NCI-H128 (cell line): ENCODE measurements at regions not wholly inside any gene's neighbourhood (a gene's known extent, or its start where the extent isn't known, plus 50 kb on each side); places are given as distances from the start of the nearest gene placed in this dataset.

ENCODE experiments used
- DNase-seq: peaks from one replicate; lab custom pipeline; 2025; ENCODE audit not compliant: unreplicated experiment; lab: John Stamatoyannopoulos, UW

DNA sequence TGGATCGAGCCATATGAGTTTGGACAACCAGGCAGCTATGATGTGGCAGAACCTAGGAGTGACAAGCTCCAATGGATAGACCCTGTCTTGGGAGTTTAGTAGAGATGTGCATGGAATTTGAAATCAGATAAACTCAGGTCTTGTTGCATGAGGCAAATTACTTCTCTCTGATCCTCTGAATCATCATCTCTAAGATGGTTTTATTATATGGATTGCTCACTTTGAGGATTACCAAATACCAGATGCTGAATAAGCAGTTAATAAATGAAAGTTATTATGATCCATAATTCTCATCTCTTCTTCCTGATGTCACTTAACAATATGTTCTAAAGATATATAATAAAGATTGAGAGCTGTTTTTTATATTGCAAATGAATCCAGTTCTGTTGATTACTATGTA lies 622.2 kb downstream of the NTRK3 start:
- no peak for DNase-seq

DNA sequence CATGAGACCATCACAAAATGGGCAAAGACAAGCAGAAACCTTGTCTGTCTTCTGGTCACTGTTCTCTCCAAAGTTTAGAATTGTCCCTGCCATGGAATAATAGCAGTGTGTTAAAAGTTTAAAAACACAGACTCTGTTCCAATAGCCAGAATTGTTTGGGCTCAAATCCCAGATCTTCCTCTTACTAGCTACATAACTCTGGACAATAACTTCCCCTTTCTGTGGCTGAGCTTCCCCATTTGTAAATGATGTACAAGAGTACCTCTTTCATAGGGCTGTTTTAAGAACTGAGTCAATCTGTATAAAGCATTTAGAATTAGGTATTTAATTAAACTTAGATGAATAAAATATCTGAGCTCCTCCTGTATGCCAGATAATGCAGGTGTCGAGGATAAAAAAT lies 623.0 kb downstream of the NTRK3 start:
- no peak for DNase-seq

DNA sequence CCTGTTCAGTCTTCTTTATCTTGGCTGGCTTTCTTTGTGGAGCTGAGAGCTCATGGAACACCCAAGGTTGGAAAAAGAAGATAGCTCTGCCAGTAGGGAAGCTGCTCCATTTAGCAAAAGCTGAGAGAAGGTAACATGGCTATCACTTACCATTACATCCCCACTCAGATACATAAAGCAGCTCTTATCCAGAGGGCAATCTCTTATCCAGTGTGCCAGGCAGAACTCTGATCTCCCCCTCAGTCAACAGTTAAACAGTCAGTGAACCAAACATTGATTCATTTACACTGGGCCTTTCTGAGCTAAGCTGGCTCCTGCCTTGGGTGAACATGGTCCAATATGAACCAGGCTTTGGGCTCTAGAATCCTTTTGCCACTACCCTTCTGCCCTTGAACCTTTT lies 624.2 kb downstream of the NTRK3 start:
- DNase-seq, result no peak

DNA sequence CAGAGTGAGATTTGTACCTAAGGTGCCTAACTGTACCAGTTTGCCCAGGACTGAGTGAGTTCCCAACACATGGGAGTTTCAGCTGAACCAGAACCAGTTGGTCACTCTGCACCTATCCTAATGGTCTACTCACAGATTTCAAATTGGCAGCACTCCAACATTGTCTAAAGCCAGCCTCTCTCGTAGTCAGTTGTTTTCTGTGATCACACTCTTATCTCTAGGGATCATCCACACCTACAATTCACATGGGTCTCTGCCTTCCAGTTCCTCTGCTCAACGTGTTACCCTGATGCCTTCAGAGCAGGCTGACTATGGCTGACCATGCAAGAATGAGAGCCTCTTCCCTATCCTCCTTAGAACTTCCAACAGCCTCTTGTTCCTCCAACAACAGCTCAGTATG lies 624.8 kb downstream of the NTRK3 start:
- no peak for DNase-seq

DNA sequence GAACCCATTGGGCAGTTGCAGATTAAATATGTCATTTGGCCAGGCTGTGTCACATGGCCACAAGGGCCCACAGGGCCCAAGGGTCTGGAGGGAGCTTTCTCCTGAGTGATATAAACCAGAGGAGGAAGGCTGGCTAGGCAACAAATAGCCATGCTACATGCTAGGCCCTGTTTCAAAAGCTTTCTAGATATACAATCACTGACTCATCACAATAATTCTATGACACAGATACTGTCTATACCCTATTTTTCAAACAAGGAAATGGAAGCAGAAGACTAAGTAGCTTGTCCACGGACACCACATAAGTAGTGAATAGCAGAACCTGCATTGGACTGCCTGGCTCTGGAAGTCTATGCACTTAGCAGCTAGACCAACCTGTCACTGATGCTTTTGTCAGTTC lies 625.4 kb downstream of the NTRK3 start:
- no peak for DNase-seq

DNA sequence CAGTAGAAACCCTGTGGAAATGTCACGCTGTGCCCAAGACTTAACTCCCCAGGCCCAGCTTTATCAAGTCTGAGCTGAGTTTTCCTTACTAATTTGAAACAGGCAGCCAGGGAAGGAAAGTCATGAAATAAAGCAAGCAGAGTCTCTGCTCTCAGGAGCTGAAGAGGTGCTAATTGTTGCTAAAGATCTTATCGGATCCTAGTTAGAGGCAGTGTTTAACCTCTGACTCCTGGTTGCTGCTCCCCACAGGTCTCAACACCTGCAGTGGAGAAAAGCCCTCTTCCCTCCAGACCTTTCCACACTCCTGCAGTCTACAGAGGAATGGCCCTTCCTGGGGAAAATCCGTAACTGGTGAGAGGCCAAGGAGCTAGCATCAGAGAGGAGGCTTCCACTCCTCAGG lies 628.2 kb downstream of the NTRK3 start:
- no peak for DNase-seq

DNA sequence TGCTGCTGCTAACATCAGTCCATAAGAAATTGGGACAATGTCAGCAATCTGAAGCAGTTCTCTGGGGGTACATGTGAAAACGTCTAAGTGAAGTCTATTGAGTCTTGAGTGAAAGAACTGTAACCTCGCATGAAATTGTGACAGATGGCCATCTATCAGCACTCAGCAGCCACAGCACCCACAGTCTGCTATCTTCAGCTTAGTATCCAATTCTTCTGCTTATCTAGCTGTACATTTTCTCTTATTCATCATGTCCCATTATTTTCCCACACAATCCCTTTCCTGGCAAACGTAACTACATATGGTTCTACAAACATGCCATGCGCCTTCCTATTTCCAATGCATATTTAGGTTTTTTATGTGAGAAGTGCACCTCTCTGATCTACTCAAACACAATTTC lies 629.7 kb downstream of the NTRK3 start:
- DNase-seq, result no peak

DNA sequence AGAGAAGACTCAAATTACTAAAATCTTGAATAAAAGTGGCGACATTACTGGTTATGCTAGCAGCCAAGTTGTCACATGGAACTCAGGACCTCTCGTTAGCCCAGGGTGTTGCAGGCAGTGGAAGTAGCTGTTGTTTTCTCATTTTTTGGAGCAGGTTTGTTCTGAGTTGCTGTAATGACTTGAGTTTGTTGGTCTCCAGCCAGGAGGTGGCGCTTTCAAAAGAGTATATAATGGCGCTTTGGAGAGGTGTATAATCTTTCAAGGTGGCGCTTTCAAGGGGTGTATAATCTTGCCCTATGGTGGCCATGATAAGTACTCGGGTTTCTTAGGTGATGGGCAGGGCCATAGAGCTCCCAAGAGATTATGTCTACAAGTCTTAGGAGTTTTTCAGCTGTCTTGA lies 632.7 kb downstream of the NTRK3 start:
- DNase-seq, result no peak

DNA sequence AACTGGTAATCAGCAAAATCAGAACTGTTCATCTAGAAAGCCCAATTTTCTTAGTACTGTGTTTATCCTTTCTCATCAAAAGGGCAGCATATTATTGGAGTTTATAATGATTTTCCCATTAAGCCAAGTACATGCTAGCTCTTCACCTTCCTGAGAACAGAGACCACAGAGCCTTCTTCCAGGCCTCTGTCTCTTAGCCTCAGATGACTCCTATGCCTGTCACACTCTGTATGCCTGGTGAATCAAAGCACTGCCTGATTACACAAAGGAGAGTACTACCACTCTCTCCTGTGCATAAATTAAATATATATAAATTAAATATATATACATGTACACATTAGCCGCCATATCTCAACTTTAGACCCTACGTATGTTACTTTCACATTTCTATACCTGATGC lies 636.1 kb downstream of the NTRK3 start:
- no peak for DNase-seq

DNA sequence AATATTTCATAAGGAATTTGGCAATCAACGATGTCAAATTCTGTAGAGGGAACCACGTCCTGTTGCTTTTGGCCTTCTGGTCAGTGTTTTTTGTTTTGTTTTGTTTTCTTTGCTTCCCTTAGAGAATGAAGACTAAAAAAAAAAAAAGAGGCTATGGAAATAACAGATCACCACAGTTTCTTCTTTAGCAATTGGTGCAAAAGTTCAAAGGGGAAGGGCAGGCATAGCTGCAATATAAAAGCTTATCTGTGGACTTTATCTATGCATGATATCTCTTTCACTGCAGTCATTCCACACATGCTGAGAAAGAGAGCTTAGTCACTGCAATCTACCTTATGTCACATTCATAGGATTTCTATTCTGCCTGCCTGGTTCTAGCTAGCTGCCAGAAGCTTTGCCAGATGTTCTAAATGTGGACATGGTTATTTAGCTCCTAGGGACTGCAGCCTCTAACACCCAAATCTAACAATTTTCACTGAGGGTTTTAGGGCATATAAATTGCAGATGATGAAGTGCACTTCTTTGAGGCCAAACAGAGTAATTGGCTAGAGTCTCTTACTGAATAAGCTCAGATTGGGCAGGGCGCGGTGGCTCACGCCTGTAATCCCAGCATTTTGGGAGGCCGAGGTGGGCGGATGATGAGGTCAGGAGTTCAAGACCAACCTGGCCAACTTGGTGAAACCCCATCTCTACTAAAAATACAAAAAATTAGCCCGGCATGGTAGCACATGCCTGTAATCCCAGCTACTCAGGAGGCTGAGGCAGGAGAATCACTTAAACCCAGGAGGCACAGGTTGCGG lies 637.2 kb downstream of the NTRK3 start:
- no peak for DNase-seq

DNA sequence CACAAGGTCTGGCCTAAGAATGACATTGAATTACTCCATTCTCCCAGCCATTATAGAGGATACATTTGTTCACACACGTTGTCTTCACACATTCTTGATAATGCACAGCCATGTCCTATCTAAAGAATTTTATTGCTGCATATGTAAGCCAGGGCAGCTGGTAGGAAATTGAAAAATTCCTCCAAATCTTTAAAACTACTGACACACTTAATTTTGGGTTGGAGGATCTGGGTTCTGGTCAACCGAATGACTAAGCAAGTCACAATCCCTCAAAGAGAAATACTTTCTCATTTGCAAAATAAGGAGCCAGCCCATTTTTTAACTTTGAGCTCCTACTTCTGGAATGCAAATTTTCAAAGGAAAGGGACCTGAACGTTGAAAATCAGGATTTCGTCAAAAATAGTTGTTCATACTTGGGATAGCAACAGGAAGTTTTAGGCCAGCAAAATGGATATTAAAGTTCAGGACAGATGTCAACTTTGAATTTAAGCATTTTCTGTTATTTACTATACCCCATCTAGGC lies 638.3 kb downstream of the NTRK3 start:
- no peak for DNase-seq

DNA sequence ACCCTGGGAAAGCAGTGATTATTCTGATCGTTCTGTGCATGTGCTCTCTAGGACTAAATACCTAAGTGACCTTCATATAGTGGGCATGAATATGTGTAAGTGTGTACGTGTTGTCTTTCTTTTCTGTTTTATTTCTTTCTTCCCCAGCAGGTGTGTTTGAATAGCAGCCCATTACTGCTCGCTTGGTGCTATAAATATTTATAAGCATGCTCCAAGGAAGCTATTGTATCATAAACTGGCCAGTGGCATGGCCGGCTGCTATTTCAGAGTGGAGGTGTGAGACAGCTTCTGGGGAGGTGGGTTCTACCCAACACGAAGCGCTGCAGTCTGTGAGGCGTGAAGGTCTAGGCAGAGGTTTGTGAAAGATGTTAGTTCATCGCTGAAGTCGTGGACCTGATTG lies 641.8 kb downstream of the NTRK3 start:
- DNase-seq, result no peak

DNA sequence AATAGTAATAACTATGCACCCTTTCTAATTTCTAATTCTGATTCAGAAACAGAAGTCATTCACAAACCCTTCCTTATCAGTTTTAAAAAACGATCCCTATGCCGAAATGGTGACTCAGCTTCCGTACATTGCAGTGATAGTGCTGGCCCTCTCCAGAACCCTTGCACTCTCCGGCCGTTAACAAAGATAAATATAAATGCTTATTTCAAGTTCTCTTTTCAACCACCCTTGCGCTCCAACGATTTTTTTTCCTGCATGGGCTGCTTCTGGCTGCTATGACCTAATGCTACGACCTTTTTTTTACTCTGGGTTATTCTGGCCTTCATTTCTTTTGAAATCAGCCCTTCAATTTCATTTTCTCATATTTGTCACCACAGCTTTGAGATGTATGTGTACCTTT lies 646.2 kb downstream of the NTRK3 start:
- no peak for DNase-seq

DNA sequence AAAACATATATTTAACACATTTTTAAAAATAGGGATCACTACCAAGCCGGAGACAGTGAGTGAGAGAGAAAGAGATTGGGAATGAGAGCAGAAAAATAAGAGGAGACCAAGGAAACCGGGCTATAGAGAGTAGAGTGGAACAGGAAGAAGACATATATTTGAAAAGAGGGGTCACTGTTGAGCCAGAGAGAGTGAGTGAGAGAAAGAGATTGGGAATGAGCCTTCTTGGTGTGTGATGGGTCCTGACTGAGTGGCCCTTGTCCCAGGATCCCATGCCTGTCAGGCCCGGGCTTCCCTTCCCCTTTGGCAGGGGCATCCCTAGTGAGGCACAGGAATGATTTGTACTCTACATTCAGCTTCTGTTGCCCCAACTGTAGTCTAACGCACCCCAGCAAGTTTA lies 646.6 kb downstream of the NTRK3 start:
- DNase-seq, result no peak

DNA sequence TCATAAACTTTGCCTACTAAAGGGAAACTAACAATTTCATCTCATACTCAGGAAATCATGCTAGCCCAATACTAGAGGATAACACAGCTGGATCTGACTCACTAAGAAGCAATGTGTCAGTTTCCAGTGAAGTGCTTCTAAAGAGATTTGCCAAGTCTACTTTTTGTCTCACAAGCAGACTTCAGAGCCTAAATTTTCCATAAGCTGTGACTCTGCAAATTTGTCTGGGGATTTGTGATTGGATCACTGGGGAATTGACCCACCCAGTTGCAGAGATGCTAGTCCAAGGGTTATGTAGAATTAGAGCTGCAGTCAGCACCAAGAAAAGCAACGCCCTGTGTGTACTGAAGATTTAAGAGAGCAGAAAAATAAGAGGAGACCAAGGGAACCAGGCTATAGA lies 647.1 kb downstream of the NTRK3 start:
- DNase-seq, result no peak

DNA sequence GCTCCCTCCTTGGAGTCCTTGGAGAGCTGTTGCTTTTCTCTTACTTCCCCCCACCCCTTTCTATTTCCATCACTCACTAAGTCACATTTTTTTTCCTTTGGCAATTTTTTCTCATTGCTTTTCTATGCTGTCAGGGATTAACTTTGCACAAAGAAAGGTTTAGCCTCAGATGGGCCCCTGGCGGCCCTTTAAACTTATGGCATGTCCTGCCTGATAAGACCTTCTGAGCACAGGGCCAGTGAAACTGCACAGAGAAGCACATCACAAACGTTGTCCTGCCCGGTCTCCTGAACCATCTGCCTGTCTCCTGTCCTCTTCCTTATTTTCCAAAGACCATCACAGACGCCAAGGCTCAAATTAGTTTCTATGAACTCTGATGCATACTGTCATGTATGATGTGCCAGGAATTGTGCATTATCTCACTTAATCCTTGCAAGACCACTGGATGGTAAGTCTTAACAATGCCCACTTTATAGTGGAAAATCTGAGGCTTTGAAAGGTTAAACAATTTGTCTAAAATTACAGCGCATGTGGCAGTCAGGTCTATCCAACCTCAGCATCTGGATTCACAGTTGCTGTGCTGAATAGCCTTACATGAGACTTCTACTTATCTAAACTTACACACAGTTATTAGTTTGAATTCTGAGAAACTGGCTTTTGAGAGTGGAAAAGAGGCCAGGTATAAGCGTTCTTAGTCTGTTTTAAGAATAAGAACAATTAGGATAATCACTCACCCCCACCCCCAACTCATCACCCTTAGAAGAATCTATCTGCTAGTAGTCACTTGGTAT lies 648.1 kb downstream of the NTRK3 start:
- no peak for DNase-seq

DNA sequence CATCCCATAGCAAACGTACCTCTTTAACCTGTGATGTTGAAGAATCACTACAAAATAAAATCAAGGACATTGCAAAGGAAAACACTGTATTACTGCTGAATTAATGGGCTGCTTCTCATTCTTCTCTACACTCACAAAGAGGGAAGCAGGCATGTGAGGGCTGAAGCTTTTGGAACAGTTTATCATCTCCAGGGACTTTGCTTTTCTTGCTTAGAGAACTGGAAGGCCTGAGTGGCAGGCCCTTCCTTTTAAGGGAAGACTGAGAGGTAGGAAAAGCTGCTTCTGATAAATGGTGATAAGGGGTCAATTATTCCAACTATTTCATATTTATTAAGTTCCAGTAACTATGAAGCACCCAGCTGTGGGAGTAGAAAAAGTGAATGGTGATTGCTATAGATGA lies 649.6 kb downstream of the NTRK3 start:
- no peak for DNase-seq

DNA sequence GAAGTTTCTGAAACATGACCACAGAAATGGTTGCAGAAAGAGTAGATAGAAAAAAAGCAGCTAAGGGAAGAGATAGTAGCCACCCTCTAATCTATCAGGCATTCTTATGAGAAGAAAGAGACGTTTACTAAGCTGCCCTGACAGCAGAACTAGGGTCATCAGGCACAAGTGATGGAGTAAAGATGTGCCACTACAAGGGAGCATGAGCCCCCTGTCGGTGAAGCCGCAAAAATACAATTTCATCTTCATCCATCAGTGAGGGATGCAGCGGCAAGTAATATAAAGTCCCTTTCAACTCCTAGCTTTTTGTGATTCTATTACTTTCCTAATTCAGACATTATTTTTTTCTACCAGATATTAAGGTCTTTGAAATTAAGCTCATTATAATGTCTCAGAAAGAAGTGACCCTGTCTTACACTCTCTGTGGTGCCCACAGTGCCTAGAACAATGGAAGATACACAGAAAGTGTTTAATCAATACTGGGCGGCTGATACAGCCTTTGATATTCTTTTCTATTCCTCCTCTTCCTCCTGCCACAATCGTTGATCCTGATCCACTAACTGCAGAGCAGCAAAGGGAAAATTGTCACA lies 651.6 kb downstream of the NTRK3 start:
- DNase-seq, result no peak

DNA sequence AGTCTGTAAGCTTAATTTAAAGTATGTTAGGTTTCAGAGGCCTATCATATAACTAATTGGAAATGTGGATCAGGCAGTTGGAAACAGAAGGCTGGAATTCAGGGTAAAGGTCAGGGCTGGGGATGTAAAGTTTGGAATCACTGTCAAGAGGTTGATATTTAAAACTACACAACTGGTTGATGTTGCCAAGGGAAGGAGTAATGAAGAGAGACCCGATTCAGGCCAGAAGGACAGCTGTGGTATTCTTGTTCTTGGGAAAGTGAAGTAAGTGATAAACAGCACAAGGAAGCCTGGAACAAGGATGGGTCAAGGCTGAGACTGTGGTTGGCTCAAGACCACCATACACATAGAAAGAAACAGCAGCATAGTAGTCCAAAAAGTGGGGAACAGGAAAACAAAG lies 654.2 kb downstream of the NTRK3 start:
- no peak for DNase-seq

DNA sequence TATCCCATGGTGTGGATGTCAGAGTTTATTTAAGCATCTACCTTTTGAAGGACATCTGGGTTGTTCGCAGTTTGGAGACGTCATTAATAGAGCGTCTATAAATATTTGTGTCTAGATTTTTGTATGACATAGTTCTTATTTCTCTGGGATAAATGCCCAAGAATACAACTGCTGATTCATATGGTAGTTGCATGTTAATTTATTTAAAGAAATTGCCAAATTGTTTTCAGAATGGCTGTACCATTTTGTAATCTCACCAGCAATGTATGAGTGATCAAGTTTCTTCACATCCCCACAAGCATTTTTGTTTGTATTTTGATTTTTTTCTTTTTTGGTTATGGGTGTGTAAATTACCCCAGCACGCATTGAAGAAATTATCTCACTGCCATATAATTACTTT lies 656.9 kb downstream of the NTRK3 start:
- no peak for DNase-seq

DNA sequence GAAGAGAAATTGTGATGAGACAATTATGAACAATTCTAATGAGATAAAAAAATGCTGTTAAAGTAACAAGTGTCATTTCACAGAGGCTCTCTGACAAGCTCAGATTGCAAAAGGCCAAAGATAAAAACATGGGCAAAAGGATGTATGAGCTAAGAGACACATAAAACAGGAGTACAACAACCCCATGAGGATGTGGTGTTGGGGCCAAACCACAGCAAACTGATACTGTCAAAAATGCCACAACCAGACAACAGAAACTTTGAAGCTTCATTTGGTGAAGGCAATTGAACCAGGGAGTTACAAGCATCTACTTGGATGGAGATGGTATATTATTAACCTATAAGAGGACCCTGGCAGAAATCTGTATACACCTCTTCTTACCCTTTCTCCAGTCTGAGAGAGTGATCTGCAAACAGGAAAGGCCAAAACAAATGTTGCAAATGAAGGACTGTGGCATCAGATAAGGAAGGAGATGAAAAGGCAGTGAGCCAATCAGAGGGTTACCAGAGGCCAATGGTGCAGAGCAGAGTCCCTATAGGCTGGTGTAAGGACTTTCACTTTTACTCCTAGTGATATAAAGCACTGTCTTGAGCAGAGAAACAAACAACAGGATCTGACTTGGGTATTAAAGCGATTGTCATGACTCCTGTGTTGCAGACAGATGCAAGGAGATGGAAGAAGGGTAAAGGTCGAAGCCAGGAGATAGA lies 659.0 kb downstream of the NTRK3 start:
- no peak for DNase-seq
